ENCODE measurements at regions not wholly inside any gene's neighbourhood (a gene's known extent, or its start where the extent isn't known, plus 50 kb on each side); places are given as distances from the start of the nearest gene placed in this dataset.

DNA sequence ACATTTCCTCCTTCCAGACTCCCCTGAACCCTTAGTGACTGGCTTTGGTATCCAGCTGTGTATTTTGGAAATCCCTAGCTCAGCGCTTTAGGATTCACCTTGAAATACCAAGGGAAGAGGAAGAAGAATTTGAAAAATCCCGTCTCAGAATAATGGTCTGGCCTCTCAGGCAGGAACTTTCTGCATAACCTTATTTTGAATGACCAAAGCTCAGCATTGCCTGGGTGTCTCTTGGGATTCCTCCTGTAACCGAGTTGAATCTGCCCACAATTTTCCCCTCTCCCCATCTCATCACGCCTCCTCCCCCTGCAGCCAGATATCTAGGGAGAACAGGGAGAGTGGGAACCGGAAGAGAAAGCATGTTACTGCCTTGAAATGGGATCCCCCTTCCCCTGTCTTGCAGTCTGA is 116.2 kb downstream of the SMIM20 start:
- no peak for TF ChIP-seq POLR2A (IDR thresholded peaks at IDR 0.05)
- TF ChIP-seq, protein P1, sequence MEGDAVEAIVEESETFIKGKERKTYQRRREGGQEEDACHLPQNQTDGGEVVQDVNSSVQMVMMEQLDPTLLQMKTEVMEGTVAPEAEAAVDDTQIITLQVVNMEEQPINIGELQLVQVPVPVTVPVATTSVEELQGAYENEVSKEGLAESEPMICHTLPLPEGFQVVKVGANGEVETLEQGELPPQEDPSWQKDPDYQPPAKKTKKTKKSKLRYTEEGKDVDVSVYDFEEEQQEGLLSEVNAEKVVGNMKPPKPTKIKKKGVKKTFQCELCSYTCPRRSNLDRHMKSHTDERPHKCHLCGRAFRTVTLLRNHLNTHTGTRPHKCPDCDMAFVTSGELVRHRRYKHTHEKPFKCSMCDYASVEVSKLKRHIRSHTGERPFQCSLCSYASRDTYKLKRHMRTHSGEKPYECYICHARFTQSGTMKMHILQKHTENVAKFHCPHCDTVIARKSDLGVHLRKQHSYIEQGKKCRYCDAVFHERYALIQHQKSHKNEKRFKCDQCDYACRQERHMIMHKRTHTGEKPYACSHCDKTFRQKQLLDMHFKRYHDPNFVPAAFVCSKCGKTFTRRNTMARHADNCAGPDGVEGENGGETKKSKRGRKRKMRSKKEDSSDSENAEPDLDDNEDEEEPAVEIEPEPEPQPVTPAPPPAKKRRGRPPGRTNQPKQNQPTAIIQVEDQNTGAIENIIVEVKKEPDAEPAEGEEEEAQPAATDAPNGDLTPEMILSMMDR (IDR thresholded peaks at IDR 0.05) = no peak

Data from tibial nerve (tissue), 3 donors.